Neural progenitor cell (in vitro differentiated cells): ENCODE measurements at regions not wholly inside any gene's neighbourhood (a gene's known extent, or its start where the extent isn't known, plus 50 kb on each side); places are given as distances from the start of the nearest gene placed in this dataset.

Source experiments
- DNase-seq: peaks from one replicate; pipeline ENCODE4 v3.0.0-alpha.2; 2016; ENCODE audit warnings: low spot score
- H2AFZ ChIP-seq: fragments of 200-600 bp; sonication (generic); replicated peaks from 2 replicates; pipeline ENCODE4 v1.6.1; 2016; ENCODE audit warnings: antibody characterized with exemption
- H3F3A ChIP-seq: fragments of 200-600 bp; sonication (generic); 2 replicates; pipeline ENCODE4 v1.6.1; 2016; ENCODE audit warnings: antibody characterized with exemption, low read depth
- H3K27ac ChIP-seq: fragments of 200-600 bp; sonication (generic); 2 replicates; pipeline ENCODE4 v1.5.1; 2016; ENCODE audit warnings: mild to moderate bottlenecking
- H3K27me3 ChIP-seq: fragments of 200-600 bp; sonication (generic); 2 replicates; pipeline ENCODE4 v1.6.1; 2016; ENCODE audit warnings: mild to moderate bottlenecking, moderate library complexity
- H3K36me3 ChIP-seq: fragments of 200-600 bp; sonication (generic); 2 replicates; pipeline ENCODE4 v1.5.1; 2016
- H3K4me1 ChIP-seq: fragments of 200-600 bp; sonication (generic); 2 replicates; pipeline ENCODE4 v1.6.1; 2016; ENCODE audit warnings: mixed run types
- H3K4me2 ChIP-seq: fragments of 200-600 bp; sonication (generic); 2 replicates; pipeline ENCODE4 v1.6.1; 2016
- H3K4me3 ChIP-seq: fragments of 200-600 bp; sonication (generic); 2 replicates; pipeline ENCODE4 v1.5.1; 2016
- H3K79me2 ChIP-seq: fragments of 200-600 bp; sonication (generic); 2 replicates; pipeline ENCODE4 v1.6.1; 2016; ENCODE audit warnings: low read depth
- H3K9ac ChIP-seq: fragments of 200-600 bp; sonication (generic); 2 replicates; pipeline ENCODE4 v1.6.1; 2016
- H3K9me3 ChIP-seq: fragments of 200-600 bp; sonication (generic); 2 replicates; pipeline ENCODE4 v1.5.1; 2016; ENCODE audit warnings: low read depth
- H4K20me1 ChIP-seq: fragments of 200-600 bp; sonication (generic); 2 replicates; pipeline ENCODE4 v1.6.1; 2016; ENCODE audit warnings: low read depth
- H3K27ac Mint-ChIP-seq: 3 replicates; pipeline ENCODE4 v1.8.0; 2021; ENCODE audit warnings: mixed read lengths
- H3K27me3 Mint-ChIP-seq: 2 replicates; pipeline ENCODE4 v1.8.0; 2022; ENCODE audit warnings: low read depth, mild to moderate bottlenecking, inconsistent platforms, moderate library complexity, mixed read lengths; ENCODE audit not compliant: insufficient read depth
- H3K36me3 Mint-ChIP-seq: 3 replicates; pipeline ENCODE4 v1.8.0; 2021; ENCODE audit warnings: mixed read lengths
- H3K4me1 Mint-ChIP-seq: 3 replicates; pipeline ENCODE4 v1.8.0; 2021; ENCODE audit warnings: mixed read lengths
- H3K4me3 Mint-ChIP-seq: 3 replicates; pipeline ENCODE4 v1.8.0; 2021; ENCODE audit warnings: mild to moderate bottlenecking, moderate library complexity, mixed read lengths
- H3K9me3 Mint-ChIP-seq: 3 replicates; pipeline ENCODE4 v1.8.0; 2020; ENCODE audit warnings: mixed read lengths
- CTCF ChIP-seq: fragments of 200-600 bp; sonication (generic); IDR thresholded peaks from 2 replicates; pipeline ENCODE4 v1.5.1; 2017; ENCODE audit warnings: antibody characterized with exemption, mild to moderate bottlenecking
- EZH2 ChIP-seq: fragments of 200-600 bp; sonication (generic); IDR thresholded peaks from 2 replicates; pipeline ENCODE4 v1.6.1; 2017; ENCODE audit warnings: antibody characterized with exemption, mild to moderate bottlenecking, moderate library complexity
- EZH2phosphoT487 ChIP-seq: fragments of 200-600 bp; sonication (generic); IDR thresholded peaks from 2 replicates; pipeline ENCODE4 v1.6.1; 2017; ENCODE audit warnings: antibody characterized with exemption

GRCh38 chr2:24418166-24418841, 58.0 kb upstream of the ITSN2 start:
- no peak for TF ChIP-seq CTCF
- no peak for TF ChIP-seq EZH2phosphoT487
- no peak for TF ChIP-seq EZH2
- Mint-ChIP-seq H3K9me3 (peaks cover 8% of the 10 kb centered on the region), H3K36me3 (no peaks in the 10 kb centered on the region), H3K27me3 (peaks cover 6% of the 10 kb centered on the region), H3K27ac (no peak overlapping the region), H3K4me3 (no peak overlapping the region), H3K4me1 (no peaks in the 10 kb centered on the region)
- peaks cover 15% of the 10 kb centered on the region for H3F3A ChIP-seq
- H3K36me3 ChIP-seq = no peaks in the 10 kb centered on the region
- no peak overlapping the region for H3K4me2 ChIP-seq
- no peak overlapping the region for H3K27ac ChIP-seq
- no peaks in the 10 kb centered on the region for H3K79me2 ChIP-seq
- no peak overlapping the region for H3K9ac ChIP-seq
- no peaks in the 10 kb centered on the region for H3K9me3 ChIP-seq
- H3K4me3 ChIP-seq = no peak overlapping the region
- peak overlapping the region; percentile 74 for H2AFZ ChIP-seq
- H3K4me1 ChIP-seq = peaks cover 6% of the 10 kb centered on the region
- no peaks in the 10 kb centered on the region for H4K20me1 ChIP-seq
- peak; percentile 14 for DNase-seq
- no peaks in the 10 kb centered on the region for H3K27me3 ChIP-seq

- TF ChIP-seq EZH2 = no peak
- TF ChIP-seq EZH2phosphoT487 = no peak
- TF ChIP-seq CTCF = no peak
- H3K9me3 ChIP-seq = no peaks in the 10 kb centered on the region
- no peaks in the 10 kb centered on the region for H3K27me3 ChIP-seq
- Mint-ChIP-seq H3K9me3 (no peaks in the 10 kb centered on the region), H3K4me1 (peaks cover 25% of the 10 kb centered on the region), H3K36me3 (no peaks in the 10 kb centered on the region), H3K27ac (no peak overlapping the region), H3K4me3 (no peak overlapping the region), H3K27me3 (peaks cover 11% of the 10 kb centered on the region)
- H3K9ac ChIP-seq = no peak overlapping the region
- no peak overlapping the region for H2AFZ ChIP-seq
- no peak overlapping the region for H3K4me2 ChIP-seq
- peak overlapping the region; percentile 65 for H3K27ac ChIP-seq
- H3F3A ChIP-seq = peaks cover 38% of the 10 kb centered on the region
- peaks cover 33% of the 10 kb centered on the region for H3K4me1 ChIP-seq
- H3K4me3 ChIP-seq = no peak overlapping the region
- no peak for DNase-seq
- no peaks in the 10 kb centered on the region for H3K36me3 ChIP-seq
- no peaks in the 10 kb centered on the region for H3K79me2 ChIP-seq
- H4K20me1 ChIP-seq = no peaks in the 10 kb centered on the region
These were observed 52.5 kb upstream of the ITSN2 start for GRCh38 chr2:24412812-24413211.

GRCh38 chr2:24411488-24412151, 51.3 kb upstream of the ITSN2 start:
- Histone ChIP-seq H4K20me1 (no peaks in the 10 kb centered on the region), H3K79me2 (no peaks in the 10 kb centered on the region), H3K27me3 (no peaks in the 10 kb centered on the region), H3K4me2 (peak overlapping the region; percentile 72), H3K27ac (peak overlapping the region; percentile 75), H3K9me3 (no peaks in the 10 kb centered on the region), H3K36me3 (no peaks in the 10 kb centered on the region), H3F3A (peaks cover 33% of the 10 kb centered on the region), H3K4me1 (peaks cover 33% of the 10 kb centered on the region), H3K9ac (no peak overlapping the region), H3K4me3 (peak overlapping the region; percentile 26), H2AFZ (no peak overlapping the region)
- Mint-ChIP-seq H3K27ac (no peak overlapping the region), H3K36me3 (no peaks in the 10 kb centered on the region), H3K27me3 (peaks cover 8% of the 10 kb centered on the region), H3K9me3 (no peaks in the 10 kb centered on the region), H3K4me3 (peak overlapping the region; percentile 10), H3K4me1 (peaks cover 25% of the 10 kb centered on the region)
- DNase-seq = peak; percentile 92
- TF ChIP-seq EZH2 (no peak), EZH2phosphoT487 (peak; percentile 42), CTCF (no peak)
